BJ (cell line): ENCODE measurements at regions not wholly inside any gene's neighbourhood (a gene's known extent, or its start where the extent isn't known, plus 50 kb on each side); places are given as distances from the start of the nearest gene placed in this dataset.

Experiments used
- CTCF ChIA-PET: fragments of 350-600 bp; formaldehyde crosslinking; extraction: SDS; loops from one replicate; lab custom pipeline; 2021; ENCODE audit warnings: antibody characterized with exemption, inconsistent platforms; lab: Yijun Ruan, JAX
- POLR2A ChIA-PET: fragments of 300-600 bp; sonication (Branson Sonifier 250); formaldehyde crosslinking; extraction: SDS; loops from one replicate; lab custom pipeline; 2021; ENCODE audit warnings: antibody characterized with exemption; lab: Charles Lee
- DNase-seq: peaks from one replicate; pipeline ENCODE4 v3.0.0-alpha.2; 2011; ENCODE audit warnings: low read depth
- H3K27me3 ChIP-seq: 2 replicates; pipeline ENCODE4 v1.6.0; 2011; ENCODE audit warnings: low read length; ENCODE audit not compliant: control insufficient read depth, insufficient read depth
- H3K36me3 ChIP-seq: 2 replicates; pipeline ENCODE4 v1.5.1; 2011; ENCODE audit warnings: low read length; ENCODE audit not compliant: control insufficient read depth, insufficient read depth
- H3K4me3 ChIP-seq: 2 replicates; pipeline ENCODE4 v1.5.1; 2011; ENCODE audit warnings: low read depth, mild to moderate bottlenecking, control low read depth, low read length
- CTCF ChIP-seq: IDR thresholded peaks from 2 replicates; pipeline ENCODE4 v1.5.1; 2011; ENCODE audit warnings: low read depth, mild to moderate bottlenecking, control low read depth, inconsistent platforms, low read length, moderate library complexity; ENCODE audit not compliant: insufficient read depth

GRCh38 chr21:27060190-27060589 is 93.3 kb upstream of the ADAMTS5 start:
- DNase-seq = no peak
- TF ChIP-seq CTCF = no peak
- POLR2A ChIA-PET = no interaction called here
- Histone ChIP-seq H3K4me3 (no peak overlapping the region), H3K36me3 (no peaks in the 10 kb centered on the region), H3K27me3 (no peaks in the 10 kb centered on the region)
- CTCF ChIA-PET = no interaction called here

- POLR2A ChIA-PET = no interaction called here
These were observed 92.1 kb upstream of the ADAMTS5 start for GRCh38 chr21:27058673-27059605.

GRCh38 chr21:27057997-27058396 is 91.1 kb upstream of the ADAMTS5 start:
- Histone ChIP-seq H3K36me3 (no peaks in the 10 kb centered on the region), H3K27me3 (no peaks in the 10 kb centered on the region), H3K4me3 (no peak overlapping the region)
- CTCF ChIA-PET = no interaction called here
- no peak for TF ChIP-seq CTCF
- DNase-seq = no peak
- POLR2A ChIA-PET = no interaction called here

More at GRCh38 chr21:27058673-27059605, 92.1 kb upstream of the ADAMTS5 start:
- Histone ChIP-seq H3K4me3 (no peak overlapping the region), H3K36me3 (no peaks in the 10 kb centered on the region), H3K27me3 (no peaks in the 10 kb centered on the region)
- no peak for TF ChIP-seq CTCF
- CTCF ChIA-PET = no interaction called here
- no peak for DNase-seq

DNA sequence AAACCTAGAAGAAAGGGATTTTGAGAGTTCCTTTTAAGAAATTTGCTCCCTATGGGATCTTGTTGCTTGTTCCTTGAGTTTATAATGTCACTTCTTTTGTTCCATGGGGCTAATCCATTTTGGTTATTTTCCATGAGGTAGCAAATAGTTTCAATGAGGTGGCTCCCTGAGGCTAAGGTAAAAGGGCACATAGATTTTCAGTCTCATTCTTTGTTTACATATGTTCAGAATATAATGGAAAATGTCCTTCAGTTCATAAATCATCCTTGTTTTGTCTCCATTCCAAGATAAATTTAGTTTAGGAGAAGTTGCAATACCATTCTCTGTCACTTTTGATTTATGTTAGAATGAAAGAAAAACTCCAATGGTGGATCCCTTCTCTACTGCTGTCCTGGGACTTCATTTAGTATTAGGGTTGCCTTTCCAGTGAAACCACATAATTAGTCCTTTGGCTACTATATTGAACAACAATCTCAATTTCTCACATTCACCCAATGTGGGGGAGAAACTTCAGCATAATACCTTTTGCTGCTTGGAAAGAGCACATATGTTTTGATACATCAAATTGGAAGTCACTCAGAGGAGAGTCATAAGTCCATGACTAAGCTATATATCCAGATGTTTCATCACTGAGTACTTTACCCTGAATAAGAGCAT is 80.9 kb upstream of the ADAMTS5 start:
- ChIA-PET CTCF (interaction anchor here (0.9 kb wide), 1 partner anchor 647 kb away, joined by 4 read pairs; no protein-coding TSS in a partner anchor), POLR2A (no interaction called here)
- no peak overlapping the region for H3K4me3 ChIP-seq
- no peak for DNase-seq
- no peaks in the 10 kb centered on the region for H3K27me3 ChIP-seq
- no peaks in the 10 kb centered on the region for H3K36me3 ChIP-seq
- no peak for TF ChIP-seq CTCF

GRCh38 chr21:27047283-27047657 is 80.4 kb upstream of the ADAMTS5 start:
- CTCF ChIA-PET = no interaction called here
- H3K4me3 ChIP-seq = no peak overlapping the region
- POLR2A ChIA-PET = no interaction called here
- no peak for TF ChIP-seq CTCF
- no peak for DNase-seq
- no peaks in the 10 kb centered on the region for H3K36me3 ChIP-seq
- no peaks in the 10 kb centered on the region for H3K27me3 ChIP-seq
